ENCODE measurements at regions not wholly inside any gene's neighbourhood (a gene's known extent, or its start where the extent isn't known, plus 50 kb on each side); places are given as distances from the start of the nearest gene placed in this dataset.

DNA sequence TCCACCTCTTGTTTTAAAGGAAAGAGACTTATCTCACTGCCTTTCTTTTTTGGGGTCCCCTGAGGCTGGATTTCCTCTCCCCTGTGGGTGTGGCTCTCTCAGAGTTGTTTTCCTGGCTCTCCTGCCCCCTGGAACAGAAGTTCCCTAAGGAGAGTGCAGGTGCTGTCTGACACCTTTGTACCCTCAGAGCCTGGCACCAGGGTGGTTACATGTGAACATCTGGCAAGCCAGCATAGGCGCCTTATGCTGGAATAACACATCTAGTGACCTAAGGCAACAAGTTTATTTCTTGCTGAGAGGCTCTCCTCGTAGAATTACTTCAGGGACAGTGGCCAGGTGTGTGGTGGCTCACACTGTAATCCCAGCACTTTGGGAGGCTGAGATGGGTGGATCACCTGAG is 172.9 kb upstream of the PTCH1 start:
- Histone ChIP-seq H3K79me2 (ENCODE audit: control insufficient read depth, insufficient read depth, low read length) (no peaks in the 10 kb centered on the region), H3K4me1 (replicated peaks in 1 of 2; ENCODE audit: control insufficient read depth in 2 of 2, insufficient read depth in 2 of 2, low read length in 2 of 2) (no peaks in the 10 kb centered on the region), H3K27me3 (ENCODE audit: control insufficient read depth in 2 of 2, insufficient read depth in 2 of 2, low read length in 2 of 2) (peaks cover 6 to 22% of the 10 kb centered on the region in 2 experiments; a peak in 3 of 5 replicates), H3K9me3 (replicated peaks; ENCODE audit: control insufficient read depth, insufficient read depth, low read depth, low read length) (no peaks in the 10 kb centered on the region), H3K36me3 (ENCODE audit: control insufficient read depth, insufficient read depth, low read length) (no peaks in the 10 kb centered on the region), H3K4me3 (no peak overlapping the region), H4K20me1 (replicated peaks; ENCODE audit: control insufficient read depth, insufficient read depth, low read length) (no peaks in the 10 kb centered on the region), H2AFZ (ENCODE audit: low read depth, low read length) (no peak overlapping the region), H3K27ac (ENCODE audit: extremely low read depth, low read depth, low read length) (no peak overlapping the region), H3K4me2 (ENCODE audit: insufficient read depth, low read length) (no peak overlapping the region), H3K9ac (ENCODE audit: insufficient read depth in 1 of 2, low read depth in 2 of 2, low read length in 2 of 2) (no peak overlapping the region), H3K9me1 (ENCODE audit: control insufficient read depth, insufficient read depth, low read length) (no peaks in the 10 kb centered on the region)
- POLR2A ChIA-PET, result interaction anchor here (0.7 kb wide), 1 partner anchor 989 kb away, joined by 3 read pairs; no protein-coding TSS in a partner anchor
- in situ Hi-C loops (cut with MboI), result no loop called here
- TF ChIP-seq, protein P1, sequence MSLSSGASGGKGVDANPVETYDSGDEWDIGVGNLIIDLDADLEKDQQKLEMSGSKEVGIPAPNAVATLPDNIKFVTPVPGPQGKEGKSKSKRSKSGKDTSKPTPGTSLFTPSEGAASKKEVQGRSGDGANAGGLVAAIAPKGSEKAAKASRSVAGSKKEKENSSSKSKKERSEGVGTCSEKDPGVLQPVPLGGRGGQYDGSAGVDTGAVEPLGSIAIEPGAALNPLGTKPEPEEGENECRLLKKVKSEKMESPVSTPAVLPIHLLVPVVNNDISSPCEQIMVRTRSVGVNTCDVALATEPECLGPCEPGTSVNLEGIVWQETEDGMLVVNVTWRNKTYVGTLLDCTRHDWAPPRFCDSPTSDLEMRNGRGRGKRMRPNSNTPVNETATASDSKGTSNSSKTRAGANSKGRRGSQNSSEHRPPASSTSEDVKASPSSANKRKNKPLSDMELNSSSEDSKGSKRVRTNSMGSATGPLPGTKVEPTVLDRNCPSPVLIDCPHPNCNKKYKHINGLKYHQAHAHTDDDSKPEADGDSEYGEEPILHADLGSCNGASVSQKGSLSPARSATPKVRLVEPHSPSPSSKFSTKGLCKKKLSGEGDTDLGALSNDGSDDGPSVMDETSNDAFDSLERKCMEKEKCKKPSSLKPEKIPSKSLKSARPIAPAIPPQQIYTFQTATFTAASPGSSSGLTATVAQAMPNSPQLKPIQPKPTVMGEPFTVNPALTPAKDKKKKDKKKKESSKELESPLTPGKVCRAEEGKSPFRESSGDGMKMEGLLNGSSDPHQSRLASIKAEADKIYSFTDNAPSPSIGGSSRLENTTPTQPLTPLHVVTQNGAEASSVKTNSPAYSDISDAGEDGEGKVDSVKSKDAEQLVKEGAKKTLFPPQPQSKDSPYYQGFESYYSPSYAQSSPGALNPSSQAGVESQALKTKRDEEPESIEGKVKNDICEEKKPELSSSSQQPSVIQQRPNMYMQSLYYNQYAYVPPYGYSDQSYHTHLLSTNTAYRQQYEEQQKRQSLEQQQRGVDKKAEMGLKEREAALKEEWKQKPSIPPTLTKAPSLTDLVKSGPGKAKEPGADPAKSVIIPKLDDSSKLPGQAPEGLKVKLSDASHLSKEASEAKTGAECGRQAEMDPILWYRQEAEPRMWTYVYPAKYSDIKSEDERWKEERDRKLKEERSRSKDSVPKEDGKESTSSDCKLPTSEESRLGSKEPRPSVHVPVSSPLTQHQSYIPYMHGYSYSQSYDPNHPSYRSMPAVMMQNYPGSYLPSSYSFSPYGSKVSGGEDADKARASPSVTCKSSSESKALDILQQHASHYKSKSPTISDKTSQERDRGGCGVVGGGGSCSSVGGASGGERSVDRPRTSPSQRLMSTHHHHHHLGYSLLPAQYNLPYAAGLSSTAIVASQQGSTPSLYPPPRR (CRISPR knock-in tag; IDR thresholded peaks at IDR 0.05; ENCODE audit: borderline replicate concordance), result no peak
- TF ChIP-seq RBM17 (IDR thresholded peaks at IDR 0.05; ENCODE audit: borderline replicate concordance, low read depth, low read length) (no peak), HEY1 (CRISPR knock-in tag; IDR thresholded peaks at IDR 0.05; ENCODE audit: borderline replicate concordance) (no peak), EWSR1 (IDR thresholded peaks at IDR 0.05; ENCODE audit: borderline replicate concordance, low read depth, partially characterized antibody) (no peak), MCM2 (IDR thresholded peaks at IDR 0.05; ENCODE audit: low read depth) (no peak), SIN3B (IDR thresholded peaks at IDR 0.05; ENCODE audit: low read depth) (no peak)
- BruUV-seq (replicated peaks), result no TSS peak
- CTCF ChIA-PET (ENCODE audit: low intra/inter-chr PET ratio), result no interaction called here
- intact Hi-C loops (cut with micrococcal nuclease), result no loop called here
- 0% methylated on average over 2 of the region's 2 CpGs for WGBS (ENCODE audit: insufficient coverage, low coverage, missing lambda C conversion rate)
- FAIRE-seq (no peak), ATAC-seq (no peak), DNase-seq (ENCODE audit: extremely low read depth in 1 of 4, low spot score in 3 of 4) (no peak)

Data from K562 (cell line).